ENCODE measurements at regions not wholly inside any gene's neighbourhood (a gene's known extent, or its start where the extent isn't known, plus 50 kb on each side); places are given as distances from the start of the nearest gene placed in this dataset.

- Histone ChIP-seq H3K27me3 (ENCODE audit: insufficient read depth, low read length) (no peaks in the 10 kb centered on the region), H3K4ac (ENCODE audit: low read depth, low read length) (no peak overlapping the region), H3K79me1 (ENCODE audit: low read length) (no peaks in the 10 kb centered on the region), H2BK12ac (ENCODE audit: low read length) (no peak overlapping the region), H3K9me3 (ENCODE audit: insufficient read depth, low read depth, low read length) (no peaks in the 10 kb centered on the region), H3K4me3 (ENCODE audit: low read depth, low read length) (no peak overlapping the region), H4K12ac (ENCODE audit: low read depth, low read length) (no peak overlapping the region), H3K4me2 (ENCODE audit: low read length) (no peak overlapping the region), H3K4me1 (ENCODE audit: control insufficient read depth in 1 of 2, insufficient read depth in 2 of 2, low read length in 2 of 2) (no peaks in the 10 kb centered on the region), H3K23ac (ENCODE audit: low read length) (no peak overlapping the region), H3K18ac (ENCODE audit: low read length) (no peak overlapping the region), H3K27ac (ENCODE audit: low read depth, low read length) (no peak overlapping the region), H4K8ac (ENCODE audit: low read depth, low read length) (no peak overlapping the region), H2BK5ac (ENCODE audit: low read depth, low read length, poor library complexity) (no peak overlapping the region), H3K36me3 (ENCODE audit: control insufficient read depth in 1 of 2, insufficient read depth in 2 of 2, low read length in 2 of 2) (no peaks in the 10 kb centered on the region), H2AFZ (ENCODE audit: insufficient read depth, low read length, poor library complexity) (no peak overlapping the region), H2AK5ac (ENCODE audit: low read length) (no peak overlapping the region), H3K9ac (ENCODE audit: low read length) (no peak overlapping the region), H2BK120ac (ENCODE audit: insufficient read depth, low read length, poor library complexity) (no peak overlapping the region), H4K91ac (ENCODE audit: low read depth, low read length) (no peak overlapping the region), H3K14ac (ENCODE audit: low read length) (no peak overlapping the region), H3K79me2 (ENCODE audit: control insufficient read depth, insufficient read depth, low read length, poor library complexity) (no peaks in the 10 kb centered on the region)
- no peak for DNase-seq
- no CpG with 5 or more reads among the region's 4 CpGs for WGBS (ENCODE audit: extremely low coverage, insufficient coverage, insufficient read length)
Observed at GRCh38 chr4:20101831-20102230, 149.9 kb upstream of the SLIT2 start.

GRCh38 chr4:20096911-20097310, 154.8 kb upstream of the SLIT2 start:
- Histone ChIP-seq H4K12ac (ENCODE audit: low read depth, low read length) (no peak overlapping the region), H3K79me1 (ENCODE audit: low read length) (no peaks in the 10 kb centered on the region), H3K14ac (ENCODE audit: low read length) (no peak overlapping the region), H2BK5ac (ENCODE audit: low read depth, low read length, poor library complexity) (no peak overlapping the region), H3K27ac (ENCODE audit: low read depth, low read length) (no peak overlapping the region), H2AFZ (ENCODE audit: insufficient read depth, low read length, poor library complexity) (no peak overlapping the region), H3K36me3 (ENCODE audit: control insufficient read depth in 1 of 2, insufficient read depth in 2 of 2, low read length in 2 of 2) (no peaks in the 10 kb centered on the region), H2BK120ac (ENCODE audit: insufficient read depth, low read length, poor library complexity) (no peak overlapping the region), H4K91ac (ENCODE audit: low read depth, low read length) (no peak overlapping the region), H3K4me2 (ENCODE audit: low read length) (no peak overlapping the region), H3K79me2 (ENCODE audit: control insufficient read depth, insufficient read depth, low read length, poor library complexity) (no peaks in the 10 kb centered on the region), H2BK12ac (ENCODE audit: low read length) (no peak overlapping the region), H3K9ac (ENCODE audit: low read length) (no peak overlapping the region), H4K8ac (ENCODE audit: low read depth, low read length) (no peak overlapping the region), H2AK5ac (ENCODE audit: low read length) (no peak overlapping the region), H3K27me3 (ENCODE audit: insufficient read depth, low read length) (no peaks in the 10 kb centered on the region), H3K9me3 (ENCODE audit: insufficient read depth, low read depth, low read length) (no peaks in the 10 kb centered on the region), H3K18ac (ENCODE audit: low read length) (no peak overlapping the region), H3K4me3 (ENCODE audit: low read depth, low read length) (no peak overlapping the region), H3K4me1 (ENCODE audit: control insufficient read depth in 1 of 2, insufficient read depth in 2 of 2, low read length in 2 of 2) (no peaks in the 10 kb centered on the region), H3K4ac (ENCODE audit: low read depth, low read length) (no peak overlapping the region), H3K23ac (ENCODE audit: low read length) (no peak overlapping the region)
- no peak for DNase-seq
- no CpG with 5 or more reads among the region's 2 CpGs for WGBS (ENCODE audit: extremely low coverage, insufficient coverage, insufficient read length)

- no peak overlapping the region for H2BK5ac ChIP-seq (ENCODE audit: low read depth, low read length, poor library complexity)
- H3K27ac ChIP-seq (ENCODE audit: low read depth, low read length): no peak overlapping the region
- H3K23ac ChIP-seq (ENCODE audit: low read length): no peak overlapping the region
- H4K8ac ChIP-seq (ENCODE audit: low read depth, low read length): no peak overlapping the region
- H2AFZ ChIP-seq (ENCODE audit: insufficient read depth, low read length, poor library complexity): no peak overlapping the region
- H3K4ac ChIP-seq (ENCODE audit: low read depth, low read length): no peak overlapping the region
- no peaks in the 10 kb centered on the region for H3K36me3 ChIP-seq (ENCODE audit: control insufficient read depth in 1 of 2, insufficient read depth in 2 of 2, low read length in 2 of 2)
- H3K18ac ChIP-seq (ENCODE audit: low read length): no peak overlapping the region
- no peaks in the 10 kb centered on the region for H3K27me3 ChIP-seq (ENCODE audit: insufficient read depth, low read length)
- H2AK5ac ChIP-seq (ENCODE audit: low read length): no peak overlapping the region
- no peaks in the 10 kb centered on the region for H3K9me3 ChIP-seq (ENCODE audit: insufficient read depth, low read depth, low read length)
- H3K4me3 ChIP-seq (ENCODE audit: low read depth, low read length): no peak overlapping the region
- no peak overlapping the region for H3K14ac ChIP-seq (ENCODE audit: low read length)
- no peak for DNase-seq
- no peak overlapping the region for H4K91ac ChIP-seq (ENCODE audit: low read depth, low read length)
- no peaks in the 10 kb centered on the region for H3K79me1 ChIP-seq (ENCODE audit: low read length)
- H2BK120ac ChIP-seq (ENCODE audit: insufficient read depth, low read length, poor library complexity): no peak overlapping the region
- H4K12ac ChIP-seq (ENCODE audit: low read depth, low read length): no peak overlapping the region
- no peak overlapping the region for H3K9ac ChIP-seq (ENCODE audit: low read length)
- H3K79me2 ChIP-seq (ENCODE audit: control insufficient read depth, insufficient read depth, low read length, poor library complexity): no peaks in the 10 kb centered on the region
- H2BK12ac ChIP-seq (ENCODE audit: low read length): no peak overlapping the region
- H3K4me1 ChIP-seq (ENCODE audit: control insufficient read depth in 1 of 2, insufficient read depth in 2 of 2, low read length in 2 of 2): no peaks in the 10 kb centered on the region
- no CpG with 5 or more reads among the region's 4 CpGs for WGBS (ENCODE audit: extremely low coverage, insufficient coverage, insufficient read length)
- no peak overlapping the region for H3K4me2 ChIP-seq (ENCODE audit: low read length)
Observed at GRCh38 chr4:20095805-20096541, 155.7 kb upstream of the SLIT2 start.

GRCh38 chr4:20091781-20092180, 159.9 kb upstream of the SLIT2 start:
- no peak overlapping the region for H3K4me3 ChIP-seq (ENCODE audit: low read depth, low read length)
- no CpG with 5 or more reads among the region's 1 CpG for whole genome bisulfite sequencing (ENCODE audit: extremely low coverage, insufficient coverage, insufficient read length)

More at GRCh38 chr4:20091781-20092180, 159.9 kb upstream of the SLIT2 start:
- Histone ChIP-seq H3K4me1 (ENCODE audit: control insufficient read depth in 1 of 2, insufficient read depth in 2 of 2, low read length in 2 of 2) (no peaks in the 10 kb centered on the region), H3K79me2 (ENCODE audit: control insufficient read depth, insufficient read depth, low read length, poor library complexity) (no peaks in the 10 kb centered on the region), H3K4ac (ENCODE audit: low read depth, low read length) (no peak overlapping the region), H3K14ac (ENCODE audit: low read length) (no peak overlapping the region), H2BK120ac (ENCODE audit: insufficient read depth, low read length, poor library complexity) (no peak overlapping the region), H3K23ac (ENCODE audit: low read length) (no peak overlapping the region), H2AK5ac (ENCODE audit: low read length) (no peak overlapping the region), H3K9ac (ENCODE audit: low read length) (no peak overlapping the region), H3K36me3 (ENCODE audit: control insufficient read depth in 1 of 2, insufficient read depth in 2 of 2, low read length in 2 of 2) (no peaks in the 10 kb centered on the region), H4K12ac (ENCODE audit: low read depth, low read length) (no peak overlapping the region), H2AFZ (ENCODE audit: insufficient read depth, low read length, poor library complexity) (no peak overlapping the region), H4K91ac (ENCODE audit: low read depth, low read length) (no peak overlapping the region), H4K8ac (ENCODE audit: low read depth, low read length) (no peak overlapping the region), H3K27me3 (ENCODE audit: insufficient read depth, low read length) (no peaks in the 10 kb centered on the region), H2BK12ac (ENCODE audit: low read length) (no peak overlapping the region), H2BK5ac (ENCODE audit: low read depth, low read length, poor library complexity) (no peak overlapping the region), H3K9me3 (ENCODE audit: insufficient read depth, low read depth, low read length) (no peaks in the 10 kb centered on the region), H3K79me1 (ENCODE audit: low read length) (no peaks in the 10 kb centered on the region), H3K18ac (ENCODE audit: low read length) (no peak overlapping the region), H3K4me2 (ENCODE audit: low read length) (no peak overlapping the region), H3K27ac (ENCODE audit: low read depth, low read length) (no peak overlapping the region)
- DNase-seq: no peak
